ENCODE measurements at regions not wholly inside any gene's neighbourhood (a gene's known extent, or its start where the extent isn't known, plus 50 kb on each side); places are given as distances from the start of the nearest gene placed in this dataset.

DNA sequence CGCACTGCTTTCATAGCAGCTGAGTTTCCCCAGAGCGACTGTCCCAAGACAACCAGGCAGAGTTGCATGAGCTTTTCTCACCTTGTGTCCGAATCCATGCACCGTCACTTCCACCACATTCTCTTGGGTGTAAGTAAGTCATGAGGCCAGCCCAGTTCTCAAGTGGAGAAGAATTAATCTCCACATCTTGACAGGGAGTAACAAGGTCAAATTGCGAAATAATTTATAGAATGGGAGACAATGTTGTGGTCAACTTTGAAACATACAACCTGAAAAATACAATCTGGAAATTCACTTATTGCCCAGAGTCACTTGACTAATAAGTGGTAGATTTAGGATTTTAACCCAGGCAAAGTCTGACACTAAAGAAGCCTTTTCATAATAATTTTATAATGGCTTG is 123.7 kb downstream of the UFM1 start:
- TF ChIP-seq, protein P1, sequence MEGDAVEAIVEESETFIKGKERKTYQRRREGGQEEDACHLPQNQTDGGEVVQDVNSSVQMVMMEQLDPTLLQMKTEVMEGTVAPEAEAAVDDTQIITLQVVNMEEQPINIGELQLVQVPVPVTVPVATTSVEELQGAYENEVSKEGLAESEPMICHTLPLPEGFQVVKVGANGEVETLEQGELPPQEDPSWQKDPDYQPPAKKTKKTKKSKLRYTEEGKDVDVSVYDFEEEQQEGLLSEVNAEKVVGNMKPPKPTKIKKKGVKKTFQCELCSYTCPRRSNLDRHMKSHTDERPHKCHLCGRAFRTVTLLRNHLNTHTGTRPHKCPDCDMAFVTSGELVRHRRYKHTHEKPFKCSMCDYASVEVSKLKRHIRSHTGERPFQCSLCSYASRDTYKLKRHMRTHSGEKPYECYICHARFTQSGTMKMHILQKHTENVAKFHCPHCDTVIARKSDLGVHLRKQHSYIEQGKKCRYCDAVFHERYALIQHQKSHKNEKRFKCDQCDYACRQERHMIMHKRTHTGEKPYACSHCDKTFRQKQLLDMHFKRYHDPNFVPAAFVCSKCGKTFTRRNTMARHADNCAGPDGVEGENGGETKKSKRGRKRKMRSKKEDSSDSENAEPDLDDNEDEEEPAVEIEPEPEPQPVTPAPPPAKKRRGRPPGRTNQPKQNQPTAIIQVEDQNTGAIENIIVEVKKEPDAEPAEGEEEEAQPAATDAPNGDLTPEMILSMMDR (conservative IDR thresholded peaks at IDR 0.05; ENCODE audit: control insufficient read depth, insufficient read depth, low read depth, low read length) = no peak
- DNase-seq (ENCODE audit: low read depth) = no peak
- H3K4me3 ChIP-seq (ENCODE audit: control insufficient read depth, low read depth, low read length) = no peak overlapping the region

- TF ChIP-seq, protein P1 (conservative IDR thresholded peaks at IDR 0.05; ENCODE audit: control insufficient read depth, insufficient read depth, low read depth, low read length) = no peak
- DNase-seq (ENCODE audit: low read depth) = no peak
- no peak overlapping the region for H3K4me3 ChIP-seq (ENCODE audit: control insufficient read depth, low read depth, low read length)
These were observed 128.0 kb downstream of the UFM1 start for GRCh38 chr13:38477676-38478075.

DNA sequence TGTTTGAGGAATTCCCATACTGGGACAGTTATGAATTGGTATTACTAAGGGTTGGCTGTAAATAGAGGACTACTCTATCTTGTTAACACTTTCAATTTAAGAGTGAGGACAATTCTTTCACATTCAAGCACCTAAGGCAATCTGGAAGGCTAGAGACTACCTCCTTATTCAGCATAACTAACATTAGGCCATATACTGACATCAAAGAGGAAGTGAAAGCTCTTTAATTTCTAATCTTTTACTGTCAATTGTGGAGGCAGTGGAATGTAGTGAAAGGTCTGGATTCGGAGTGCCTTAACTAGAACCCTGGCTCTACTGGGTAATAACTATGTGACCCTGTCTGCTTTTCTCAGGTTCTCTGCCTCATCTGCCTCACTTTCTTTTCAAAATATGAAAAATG is 134.0 kb downstream of the UFM1 start:
- DNase-seq (ENCODE audit: low read depth) = no peak

DNA sequence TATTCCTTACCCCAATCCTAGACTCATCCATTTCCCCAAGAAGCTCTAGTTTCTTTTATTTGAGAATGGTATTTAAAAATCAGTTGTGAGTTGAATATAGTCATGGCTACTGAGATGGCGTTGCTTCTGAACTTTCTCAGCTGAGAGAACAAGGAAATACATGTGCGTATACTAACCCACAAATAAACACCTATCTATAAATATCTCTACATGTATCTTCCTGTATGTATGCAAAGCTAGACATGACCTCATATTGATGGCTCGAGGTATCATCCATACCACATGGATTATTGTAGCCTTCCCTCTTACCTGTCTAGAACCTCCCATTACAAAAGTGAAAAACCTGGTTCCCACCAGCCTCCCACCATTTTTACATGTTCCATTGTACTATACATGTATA is 141.0 kb downstream of the UFM1 start:
- H3K4me3 ChIP-seq (ENCODE audit: control insufficient read depth, low read depth, low read length) = no peak overlapping the region
- no peak for DNase-seq (ENCODE audit: low read depth)
- TF ChIP-seq, protein P1 (conservative IDR thresholded peaks at IDR 0.05; ENCODE audit: control insufficient read depth, insufficient read depth, low read depth, low read length) = no peak

More for the DNA sequence above, 134.0 kb downstream of the UFM1 start:
- H3K4me3 ChIP-seq (ENCODE audit: control insufficient read depth, low read depth, low read length) = no peak overlapping the region
- TF ChIP-seq, protein P1 (conservative IDR thresholded peaks at IDR 0.05; ENCODE audit: control insufficient read depth, insufficient read depth, low read depth, low read length) = no peak

DNA sequence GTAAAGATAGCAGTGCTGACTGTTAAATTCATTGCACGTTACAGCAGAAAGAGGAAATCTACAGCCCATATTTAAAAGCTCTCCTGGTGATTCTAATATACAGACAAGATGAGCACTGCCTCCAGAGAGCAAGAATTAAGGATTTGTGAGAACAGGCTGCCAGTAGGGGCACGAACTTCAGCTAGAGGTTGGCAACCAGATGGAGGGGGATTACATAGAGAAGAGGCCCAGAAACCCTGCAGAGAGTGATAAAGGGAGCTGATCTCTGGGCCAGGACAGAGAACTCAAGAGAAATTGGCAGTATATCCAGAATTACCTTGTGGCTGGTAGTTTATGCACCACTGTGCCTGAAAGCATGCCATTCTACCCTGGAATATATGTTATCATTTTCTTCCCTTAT is 144.8 kb downstream of the UFM1 start:
- DNase-seq (ENCODE audit: low read depth) = no peak
- H3K4me3 ChIP-seq (ENCODE audit: control insufficient read depth, low read depth, low read length) = no peak overlapping the region
- TF ChIP-seq, protein P1 (conservative IDR thresholded peaks at IDR 0.05; ENCODE audit: control insufficient read depth, insufficient read depth, low read depth, low read length) = no peak

DNA sequence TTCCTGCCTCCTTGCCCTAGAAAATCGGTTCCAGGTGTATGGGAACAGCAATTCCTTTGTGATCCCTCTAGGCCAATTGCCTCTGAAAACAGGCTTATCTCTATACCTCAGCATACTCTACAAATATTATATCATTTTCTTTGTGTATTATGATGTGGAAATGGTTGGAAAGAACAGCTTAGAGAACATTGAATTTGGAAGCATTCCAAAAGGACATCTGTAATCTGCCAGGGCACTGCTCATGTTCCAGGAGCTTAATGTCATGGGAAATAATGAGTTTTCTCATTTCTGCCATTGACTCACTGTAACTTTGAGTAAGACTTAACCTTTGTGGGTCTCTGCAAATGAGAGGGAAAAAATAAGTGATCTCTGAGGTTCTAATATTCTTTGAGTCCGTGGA is 147.3 kb downstream of the UFM1 start:
- peak; percentile 33 for DNase-seq (ENCODE audit: low read depth)
- no peak overlapping the region for H3K4me3 ChIP-seq (ENCODE audit: control insufficient read depth, low read depth, low read length)
- TF ChIP-seq, protein P1 (conservative IDR thresholded peaks at IDR 0.05; ENCODE audit: control insufficient read depth, insufficient read depth, low read depth, low read length) = no peak

- no peak for DNase-seq (ENCODE audit: low read depth)
These were observed 148.6 kb downstream of the UFM1 start for GRCh38 chr13:38498271-38498670.

More at GRCh38 chr13:38498271-38498670, 148.6 kb downstream of the UFM1 start:
- H3K4me3 ChIP-seq (ENCODE audit: control insufficient read depth, low read depth, low read length) = no peak overlapping the region
- TF ChIP-seq, protein P1 (conservative IDR thresholded peaks at IDR 0.05; ENCODE audit: control insufficient read depth, insufficient read depth, low read depth, low read length) = no peak

Measured in fibroblast of mammary gland (primary cell).